ENCODE measurements at regions not wholly inside any gene's neighbourhood (a gene's known extent, or its start where the extent isn't known, plus 50 kb on each side); places are given as distances from the start of the nearest gene placed in this dataset.

- TF ChIP-seq CREB1 (IDR thresholded peaks at IDR 0.05) (no peak), POLR2A (IDR thresholded peaks at IDR 0.05; ENCODE audit: control extremely low read depth in 1 of 2, low read depth in 2 of 2, low read length in 2 of 2) (no peak), EZH2 (IDR thresholded peaks at IDR 0.05; ENCODE audit: low read depth, low read length, severe bottlenecking) (no peak), CEBPB (IDR thresholded peaks at IDR 0.05; ENCODE audit: low read depth, low read length) (no peak), MAFK (IDR thresholded peaks at IDR 0.05; ENCODE audit: low read depth, low read length) (no peak), CTCF (IDR thresholded peaks at IDR 0.05; ENCODE audit: control extremely low read depth in 1 of 3, insufficient read depth in 1 of 3, low read depth in 1 of 3, low read length in 3 of 3) (no peak), RFX5 (IDR thresholded peaks at IDR 0.05; ENCODE audit: borderline replicate concordance, low read depth, low read length) (no peak), RAD21 (IDR thresholded peaks at IDR 0.05 in 1 of 2, conservative IDR thresholded peaks at IDR 0.05 in 1 of 2; ENCODE audit: low read depth in 2 of 2, low read length in 2 of 2) (no peak), MAX (IDR thresholded peaks at IDR 0.05) (no peak), RBBP5 (IDR thresholded peaks at IDR 0.05; ENCODE audit: borderline replicate concordance, low read depth, low read length) (no peak)
These were observed 259.4 kb upstream of the TNRC6C start for GRCh38 chr17:77698903-77699623.
